Transverse colon (tissue), 4 donors: ENCODE measurements at regions not wholly inside any gene's neighbourhood (a gene's known extent, or its start where the extent isn't known, plus 50 kb on each side); places are given as distances from the start of the nearest gene placed in this dataset.

Experiments
- CTCF ChIP-seq, 5 experiments: fragments of 200-600 bp in 3 of 5; fragments of 450-650 bp in 2 of 5; sonication (generic) in 3 of 5; IDR thresholded peaks; 1 replicate in 2 of 5; 2 replicates in 3 of 5; pipeline ENCODE4 v1.5.1; 2016 to 2017; ENCODE audit warnings: antibody characterized with exemption in 5 of 5, inconsistent platforms in 3 of 5, mild to moderate bottlenecking in 2 of 5, moderate library complexity in 1 of 5
- EP300 ChIP-seq: sonication (generic); formaldehyde crosslinking; IDR thresholded peaks from one replicate; pipeline ENCODE4 v1.6.1; 2017; ENCODE audit warnings: antibody characterized with exemption, low read depth
- POLR2A ChIP-seq: fragments of 450-650 bp; IDR thresholded peaks from one replicate; pipeline ENCODE4 v1.6.1; 2016; ENCODE audit warnings: antibody characterized with exemption, mild to moderate bottlenecking, moderate library complexity
- POLR2AphosphoS5 ChIP-seq, 3 donors: sonication (generic); formaldehyde crosslinking; IDR thresholded peaks; one replicate each; pipeline ENCODE4 v1.6.1; 2016; ENCODE audit warnings: antibody characterized with exemption in 3 of 3

- TF ChIP-seq CTCF (IDR thresholded peaks at IDR 0.05) (no peak), POLR2A (no peak), POLR2AphosphoS5 (IDR thresholded peaks at IDR 0.05) (no peak), EP300 (no peak)
These were observed 316.2 kb upstream of the C1orf174 start for GRCh38 chr1:4216231-4216630.
